ENCODE measurements at regions not wholly inside any gene's neighbourhood (a gene's known extent, or its start where the extent isn't known, plus 50 kb on each side); places are given as distances from the start of the nearest gene placed in this dataset.

- no peaks in the 10 kb centered on the region for H3K4me1 Mint-ChIP-seq
- ATAC-seq, result no peak
- TF ChIP-seq TCF7 (CRISPR knock-in tag; IDR thresholded peaks at IDR 0.05; ENCODE audit: low read depth) (no peak), ZMAT4 (CRISPR knock-in tag; IDR thresholded peaks at IDR 0.05) (no peak), MXD4 (CRISPR knock-in tag; IDR thresholded peaks at IDR 0.05; ENCODE audit: borderline replicate concordance) (no peak), ESRRA (CRISPR knock-in tag; IDR thresholded peaks at IDR 0.05; ENCODE audit: borderline replicate concordance) (no peak), FOXP1 (CRISPR knock-in tag; IDR thresholded peaks at IDR 0.05; ENCODE audit: borderline replicate concordance) (no peak), SMAD3 (CRISPR knock-in tag; IDR thresholded peaks at IDR 0.05; ENCODE audit: borderline replicate concordance) (no peak), JUN (CRISPR knock-in tag; IDR thresholded peaks at IDR 0.05) (no peak), NR1H2 (CRISPR knock-in tag; IDR thresholded peaks at IDR 0.05) (no peak), ZNF219 (CRISPR knock-in tag; IDR thresholded peaks at IDR 0.05; ENCODE audit: borderline replicate concordance) (no peak), MAX (CRISPR knock-in tag; IDR thresholded peaks at IDR 0.05) (no peak), CBFB (CRISPR knock-in tag; IDR thresholded peaks at IDR 0.05; ENCODE audit: low read depth) (no peak), PRRX2 (CRISPR knock-in tag; IDR thresholded peaks at IDR 0.05) (no peak), ZBTB43 (CRISPR knock-in tag; IDR thresholded peaks at IDR 0.05) (no peak), AR (CRISPR knock-in tag; IDR thresholded peaks at IDR 0.05) (no peak), GABPB1 (CRISPR knock-in tag; IDR thresholded peaks at IDR 0.05) (no peak), ZNF263 (CRISPR knock-in tag; IDR thresholded peaks at IDR 0.05; ENCODE audit: low read depth) (no peak), ZNF512 (CRISPR knock-in tag; IDR thresholded peaks at IDR 0.05; ENCODE audit: borderline replicate concordance) (no peak), ARID4B (CRISPR knock-in tag; IDR thresholded peaks at IDR 0.05; ENCODE audit: borderline replicate concordance) (no peak)
- POLR2A ChIA-PET, result no interaction called here
- no peaks in the 10 kb centered on the region for H3K27me3 Mint-ChIP-seq (ENCODE audit: low read depth)
- no peaks in the 10 kb centered on the region for H3K36me3 Mint-ChIP-seq
- H3K4me3 Mint-ChIP-seq, result no peak overlapping the region
- no peak for DNase-seq (ENCODE audit: low spot score)
- CTCF ChIA-PET, result no interaction called here
- no peaks in the 10 kb centered on the region for H3K9me3 Mint-ChIP-seq
- H3K27ac Mint-ChIP-seq, result no peak overlapping the region
Observed at GRCh38 chr11:128201009-128201408, 386.3 kb downstream of the ETS1 start.

Measured in WTC11 (cell line).